ENCODE measurements at regions not wholly inside any gene's neighbourhood (a gene's known extent, or its start where the extent isn't known, plus 50 kb on each side); places are given as distances from the start of the nearest gene placed in this dataset.

GRCh38 chr5:52491071-52491787, 296.5 kb upstream of the ITGA1 start:
- ChIA-PET POLR2A (no interaction called here), CTCF (no interaction called here)

DNA sequence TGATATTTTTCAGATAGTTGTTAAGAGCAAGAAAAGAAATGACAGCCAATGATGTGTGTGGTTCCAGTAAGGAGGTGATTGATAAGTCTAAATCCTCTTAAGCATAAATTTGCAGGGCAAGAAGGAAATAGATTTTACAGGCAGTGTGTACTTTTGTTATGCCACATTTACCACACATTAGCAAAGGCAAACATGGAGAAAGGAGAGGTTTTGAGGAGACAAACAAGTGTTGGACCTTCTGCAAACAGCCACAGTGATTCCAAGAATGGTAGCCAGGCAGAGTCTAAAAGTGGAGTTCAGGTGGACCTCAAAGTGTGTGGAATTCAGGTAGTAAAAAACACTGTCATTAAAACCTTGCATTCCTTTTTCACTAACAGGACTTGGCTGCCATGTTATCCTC, 295.9 kb upstream of the ITGA1 start:
- CTCF ChIA-PET: no interaction called here
- POLR2A ChIA-PET: no interaction called here

DNA sequence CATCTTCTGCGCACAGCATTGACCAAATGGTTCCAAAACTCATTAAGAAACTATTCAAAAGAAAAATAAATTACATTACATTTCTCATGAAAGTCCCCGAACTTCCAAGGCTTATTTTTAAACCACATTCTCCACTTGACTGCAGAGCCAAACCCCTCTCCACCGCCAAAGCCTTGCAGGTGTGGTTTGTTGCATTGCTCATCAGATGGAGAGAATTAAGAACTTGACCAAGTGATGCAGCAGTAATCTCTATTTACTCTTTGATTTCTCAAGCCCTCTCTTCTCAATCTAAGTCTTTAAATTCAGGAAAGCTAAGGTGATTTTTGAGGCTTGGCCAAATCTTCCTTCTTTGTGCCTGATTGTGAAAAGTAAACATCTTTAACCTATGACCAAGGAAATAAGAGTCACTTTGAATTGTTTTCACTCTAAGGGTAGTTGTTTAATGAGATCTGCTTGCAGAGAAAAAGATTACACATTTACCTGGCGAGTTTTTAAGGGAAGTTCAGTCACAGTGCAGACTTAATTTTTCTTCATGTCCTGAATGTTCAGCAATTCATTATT, 290.5 kb upstream of the ITGA1 start:
- ChIA-PET CTCF (no interaction called here), POLR2A (no interaction called here)

DNA sequence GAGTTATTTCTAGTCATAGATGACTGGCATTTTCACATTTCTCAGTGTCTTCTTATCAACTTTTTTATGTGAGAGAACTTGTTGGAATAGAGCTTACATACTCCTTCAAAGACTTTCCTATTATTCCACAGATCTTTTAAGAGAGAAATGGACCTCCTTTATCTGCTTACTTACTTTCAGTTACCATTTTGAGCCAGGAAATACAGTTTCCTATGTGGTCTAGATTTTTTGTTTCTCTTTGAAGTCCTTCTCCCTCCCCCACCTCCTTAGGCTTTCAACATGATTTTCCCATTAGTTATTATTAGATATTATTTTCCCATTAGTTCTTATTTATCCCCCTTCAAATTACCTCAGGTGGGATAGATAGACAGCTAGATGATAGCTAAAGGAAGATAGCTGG, 289.1 kb upstream of the ITGA1 start:
- ChIA-PET POLR2A (no interaction called here), CTCF (no interaction called here)

- ChIA-PET CTCF (no interaction called here), POLR2A (no interaction called here)
Measured at GRCh38 chr5:52502460-52502999, 285.2 kb upstream of the ITGA1 start.

GRCh38 chr5:52504584-52505240, 283.0 kb upstream of the ITGA1 start:
- CTCF ChIA-PET: no interaction called here
- POLR2A ChIA-PET: no interaction called here

DNA sequence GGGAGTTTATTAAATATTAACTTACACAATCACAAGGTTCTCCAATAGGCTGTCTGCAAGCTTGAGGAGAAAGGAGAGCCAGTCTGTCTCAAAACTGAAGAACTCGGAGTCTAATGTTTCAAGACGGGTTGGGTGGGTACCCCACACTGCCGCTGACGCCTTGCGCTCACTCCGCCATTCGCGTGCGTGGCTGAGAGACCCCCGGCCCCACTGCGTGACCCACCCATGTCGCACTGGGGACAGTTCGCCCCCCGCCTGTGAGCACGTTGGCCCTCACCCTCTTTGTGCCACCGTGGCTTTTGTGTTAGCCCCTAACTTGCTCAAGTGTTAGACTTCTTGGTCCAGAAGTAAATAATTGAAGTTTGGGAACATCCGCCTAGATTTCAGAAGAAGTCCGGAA, 270.0 kb upstream of the ITGA1 start:
- ChIA-PET CTCF (no interaction called here), POLR2A (no interaction called here)

GRCh38 chr5:52520171-52520570, 267.5 kb upstream of the ITGA1 start:
- ChIA-PET POLR2A (no interaction called here), CTCF (no interaction called here)

DNA sequence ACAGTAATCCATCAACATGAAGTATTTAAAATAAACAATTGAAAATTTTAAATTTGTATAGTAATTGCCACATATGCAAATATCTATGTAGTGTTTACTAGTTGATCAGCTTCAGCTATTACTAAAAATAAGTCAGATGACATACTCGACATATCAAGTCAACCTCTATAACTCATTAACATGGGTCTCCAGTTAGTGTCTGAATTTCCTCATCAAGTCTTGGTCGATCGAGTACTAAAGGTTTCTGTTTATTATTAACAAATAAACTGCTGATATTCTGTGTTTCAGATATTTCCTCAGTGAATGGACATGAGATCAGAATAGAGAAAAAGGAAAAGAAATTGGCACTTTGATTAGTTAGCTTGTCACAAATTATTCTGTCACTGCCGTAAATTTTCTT, 266.5 kb upstream of the ITGA1 start:
- ChIA-PET POLR2A (no interaction called here), CTCF (no interaction called here)

GRCh38 chr5:52523701-52524100, 264.0 kb upstream of the ITGA1 start:
- ChIA-PET CTCF (no interaction called here), POLR2A (no interaction called here)

DNA sequence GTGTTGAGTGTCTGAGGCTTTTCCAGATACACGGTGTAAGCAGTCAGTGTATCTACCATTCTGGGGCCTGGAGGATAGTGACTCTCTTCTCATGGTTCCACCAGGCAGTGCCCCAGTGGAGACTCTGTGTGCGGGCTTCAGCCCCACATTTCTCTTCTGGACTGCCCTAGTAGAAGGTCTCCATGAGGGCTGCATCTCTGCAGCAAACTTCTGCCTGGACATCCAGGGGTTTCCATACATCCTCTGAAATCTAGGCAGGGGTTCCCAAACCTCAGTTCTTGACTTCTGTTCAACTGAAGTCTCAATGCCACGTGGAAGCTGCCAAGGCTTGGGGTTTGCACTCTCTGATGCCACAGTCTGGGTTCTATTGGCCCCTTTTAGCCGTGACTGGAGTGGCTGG, 256.6 kb upstream of the ITGA1 start:
- CTCF ChIA-PET: no interaction called here

DNA sequence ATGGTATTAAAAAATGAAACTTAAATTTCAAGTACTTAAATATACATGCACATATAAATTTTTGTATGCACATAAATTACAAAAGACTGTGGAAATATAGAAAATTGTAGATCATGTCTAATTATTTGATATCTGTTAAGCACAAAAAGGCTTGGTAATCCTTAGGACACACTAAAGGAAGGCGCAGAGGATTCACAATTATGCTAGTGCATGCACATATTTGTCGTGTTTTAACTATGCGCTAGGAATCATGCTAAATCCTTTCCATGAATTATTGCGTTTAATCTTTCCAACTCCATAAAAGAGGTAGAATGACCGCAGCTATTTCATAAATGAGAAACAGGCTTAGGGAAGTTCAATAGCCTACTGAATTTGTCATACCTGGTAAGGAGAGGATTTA, 244.1 kb upstream of the ITGA1 start:
- POLR2A ChIA-PET: no interaction called here
- CTCF ChIA-PET: no interaction called here

More for the DNA sequence above, 256.6 kb upstream of the ITGA1 start:
- POLR2A ChIA-PET: no interaction called here

GRCh38 chr5:52544738-52545137, 243.0 kb upstream of the ITGA1 start:
- ChIA-PET CTCF (no interaction called here), POLR2A (no interaction called here)

- CTCF ChIA-PET: no interaction called here
Measured at GRCh38 chr5:52554293-52554692, 233.4 kb upstream of the ITGA1 start.

DNA sequence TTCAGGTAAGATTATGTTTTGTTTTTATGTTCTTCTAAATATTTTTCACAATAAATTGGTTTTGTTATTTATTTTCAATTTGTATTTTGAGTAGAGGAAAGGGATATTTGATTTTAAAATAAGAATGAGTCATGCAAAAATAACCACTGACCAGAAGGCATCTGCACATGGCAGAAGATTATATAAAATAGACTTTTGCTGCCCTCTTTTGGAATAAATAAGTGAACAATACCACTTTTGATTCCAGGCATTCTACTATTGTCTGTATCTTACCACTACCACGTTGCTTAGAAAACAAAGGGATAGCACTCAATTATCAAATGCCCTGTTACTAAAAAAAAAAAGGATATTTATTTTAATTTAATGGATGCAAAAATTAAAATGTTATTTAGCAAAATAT, 227.3 kb upstream of the ITGA1 start:
- POLR2A ChIA-PET: no interaction called here
- CTCF ChIA-PET: no interaction called here

More at GRCh38 chr5:52554293-52554692, 233.4 kb upstream of the ITGA1 start:
- POLR2A ChIA-PET: no interaction called here

GRCh38 chr5:52562473-52562872, 225.2 kb upstream of the ITGA1 start:
- CTCF ChIA-PET: no interaction called here
- POLR2A ChIA-PET: no interaction called here

- ChIA-PET CTCF (no interaction called here), POLR2A (no interaction called here)
Measured at GRCh38 chr5:52564587-52564986, 223.1 kb upstream of the ITGA1 start.

- ChIA-PET POLR2A (no interaction called here), CTCF (no interaction called here)
Measured at GRCh38 chr5:52577546-52577945, 210.2 kb upstream of the ITGA1 start.

DNA sequence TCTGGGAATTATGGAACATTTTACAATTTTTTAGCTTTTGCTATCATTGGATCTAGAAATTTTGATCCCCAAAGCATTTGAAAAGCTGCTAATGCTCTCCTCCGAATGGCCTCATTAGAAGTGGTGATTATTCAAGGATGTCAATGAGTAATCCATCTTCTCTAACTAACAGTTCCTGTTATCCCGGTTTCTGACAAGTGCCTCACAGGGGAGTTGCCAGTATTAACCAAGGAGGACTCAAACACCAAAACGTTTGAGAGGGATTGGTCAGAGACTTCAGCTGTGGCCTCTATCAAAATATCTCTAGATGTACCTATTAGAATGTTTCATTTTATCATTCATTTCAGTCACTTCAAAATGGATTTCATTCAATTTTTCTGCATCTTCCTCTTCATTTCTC, 208.3 kb upstream of the ITGA1 start:
- ChIA-PET POLR2A (no interaction called here), CTCF (no interaction called here)

DNA sequence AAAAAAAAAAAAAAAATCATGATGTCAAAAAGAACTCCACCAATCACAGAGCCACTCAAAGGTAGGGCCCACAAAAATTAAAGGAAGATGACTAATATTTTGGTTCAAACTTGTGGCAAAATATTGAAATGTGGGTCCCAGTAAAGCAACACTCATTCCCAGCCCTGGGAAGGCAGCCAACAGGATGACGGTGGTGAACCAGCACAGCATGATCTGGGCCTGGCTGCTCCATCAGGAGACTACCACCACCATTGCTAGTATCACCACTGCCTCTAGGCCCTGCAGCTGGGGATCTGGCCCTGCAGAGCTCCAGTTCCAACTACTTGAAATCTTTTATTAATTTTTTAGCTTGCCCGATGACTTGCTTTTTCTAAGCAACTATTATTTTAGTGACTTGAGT, 206.8 kb upstream of the ITGA1 start:
- ChIA-PET POLR2A (no interaction called here), CTCF (no interaction called here)

- CTCF ChIA-PET: no interaction called here
Measured at GRCh38 chr5:52582313-52582712, 205.4 kb upstream of the ITGA1 start.

DNA sequence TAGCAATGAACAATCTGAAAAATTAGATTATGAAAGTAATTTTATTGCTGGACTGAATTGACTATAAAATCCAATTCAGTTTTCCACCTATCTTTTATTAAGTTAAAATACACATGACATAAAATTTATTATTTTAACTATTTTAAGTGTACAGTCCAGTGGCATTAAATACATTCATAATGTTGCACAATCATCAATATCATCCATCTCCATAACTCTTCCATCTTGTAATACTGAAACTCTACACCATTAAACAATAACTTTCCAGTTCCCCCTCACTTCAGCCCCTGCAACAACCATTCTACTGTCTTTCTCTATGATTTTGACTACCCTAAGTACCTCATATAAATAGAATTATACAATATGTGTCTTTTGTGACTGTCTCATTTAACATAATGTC, 200.6 kb upstream of the ITGA1 start:
- ChIA-PET CTCF (no interaction called here), POLR2A (no interaction called here)

More at GRCh38 chr5:52582313-52582712, 205.4 kb upstream of the ITGA1 start:
- POLR2A ChIA-PET: no interaction called here

All from activated CD8-positive, alpha-beta memory T cell treated with anti-CD3 and anti-CD28 coated beads for 36 hours (primary cell).